Mucosa of stomach (tissue), 1 donor: ENCODE measurements at regions not wholly inside any gene's neighbourhood (a gene's known extent, or its start where the extent isn't known, plus 50 kb on each side); places are given as distances from the start of the nearest gene placed in this dataset.
"Not testable (repeated sequence)": the region's sequence is repeated elsewhere in the genome, so short reads cannot be mapped to it uniquely, and the experiment has no call there.

Experiments used
- H3K27me3 ChIP-seq: one replicate; pipeline ENCODE4 v1.7.0; 2013; ENCODE audit warnings: mild to moderate bottlenecking, low read length; ENCODE audit not compliant: control insufficient read depth, insufficient read depth
- H3K36me3 ChIP-seq: one replicate; pipeline ENCODE4 v1.7.0; 2013; ENCODE audit warnings: low read length; ENCODE audit not compliant: control insufficient read depth, insufficient read depth
- H3K4me1 ChIP-seq: one replicate; pipeline ENCODE4 v1.7.0; 2013; ENCODE audit warnings: mild to moderate bottlenecking, low read length; ENCODE audit not compliant: control insufficient read depth, insufficient read depth
- H3K4me3 ChIP-seq: one replicate; pipeline ENCODE4 v1.7.0; 2013; ENCODE audit warnings: low read length
- H3K9ac ChIP-seq: one replicate; pipeline ENCODE4 v1.7.0; 2013; ENCODE audit warnings: mild to moderate bottlenecking, low read length, moderate library complexity
- H3K9me3 ChIP-seq: one replicate; pipeline ENCODE4 v1.7.0; 2013; ENCODE audit warnings: mild to moderate bottlenecking, low read length, moderate library complexity; ENCODE audit not compliant: control insufficient read depth
- donor health status: Pancreatic carcinoma.

DNA sequence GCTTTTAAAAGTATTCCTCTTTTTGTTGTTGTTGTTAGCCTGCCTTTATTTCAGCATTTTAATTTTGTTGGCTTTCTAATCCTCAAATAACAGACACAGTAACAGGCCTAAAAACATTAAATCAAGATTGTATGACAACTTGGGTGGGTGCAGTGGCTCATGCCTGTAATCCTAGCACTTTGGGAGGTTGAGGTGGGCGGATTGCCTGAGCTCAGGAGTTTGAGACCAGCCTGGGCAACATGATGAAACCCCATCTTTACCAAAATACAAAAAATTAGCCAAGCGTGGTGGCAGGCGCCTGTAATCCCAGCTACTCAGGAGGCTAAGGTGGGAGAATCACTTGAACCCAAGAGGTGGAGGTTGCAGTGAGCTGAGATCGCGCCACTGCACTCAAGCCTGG lies 220.9 kb upstream of the PPP1R3A start:
- H3K36me3 ChIP-seq, H3K9ac ChIP-seq, H3K27me3 ChIP-seq, H3K9me3 ChIP-seq, H3K4me1 ChIP-seq, H3K4me3 ChIP-seq: not testable (repeated sequence)

DNA sequence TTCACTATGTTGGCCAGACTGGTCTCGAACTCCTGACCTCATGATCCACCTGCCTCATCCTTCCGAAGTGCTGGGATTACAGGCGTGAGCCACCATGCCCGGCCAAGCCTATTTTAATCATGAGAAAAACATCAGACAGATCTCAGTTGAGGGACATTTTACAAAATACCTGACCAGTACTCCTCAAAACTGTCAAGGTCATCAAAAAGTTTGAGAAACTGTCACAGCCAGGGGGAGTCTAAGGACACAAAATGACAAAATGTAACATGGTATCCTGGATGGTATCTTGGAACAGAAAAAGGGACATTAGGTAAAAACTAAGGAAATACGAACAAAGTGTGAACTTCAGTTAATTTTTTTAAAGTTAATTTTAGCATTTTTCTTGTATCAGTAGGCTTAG lies 219.8 kb upstream of the PPP1R3A start:
- Histone ChIP-seq H3K27me3 (no peaks in the 10 kb centered on the region), H3K9me3 (no peaks in the 10 kb centered on the region), H3K36me3 (no peaks in the 10 kb centered on the region), H3K9ac (no peak overlapping the region), H3K4me3 (no peak overlapping the region), H3K4me1 (no peaks in the 10 kb centered on the region)

DNA sequence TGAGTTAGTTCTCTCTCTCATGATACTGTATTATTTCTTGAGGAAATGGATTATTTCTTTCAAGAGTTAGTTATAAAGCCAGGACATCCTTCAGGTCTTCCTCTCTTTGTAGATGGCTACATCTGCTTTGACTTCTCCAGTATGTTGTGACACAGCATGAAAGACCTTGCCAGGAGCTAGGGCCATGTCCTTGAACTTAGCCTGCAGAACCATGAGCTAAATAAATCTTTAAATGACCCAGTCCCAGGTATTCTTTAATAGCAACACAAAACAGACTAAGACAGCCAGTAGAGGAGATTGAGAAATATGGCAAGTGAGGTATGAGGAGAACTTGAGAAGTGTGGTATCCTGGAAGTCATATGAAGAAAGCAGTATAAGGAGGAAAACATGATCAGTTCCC lies 214.9 kb upstream of the PPP1R3A start:
- no peaks in the 10 kb centered on the region for H3K36me3 ChIP-seq
- H3K27me3 ChIP-seq: no peaks in the 10 kb centered on the region
- H3K4me3 ChIP-seq: no peak overlapping the region
- no peak overlapping the region for H3K9ac ChIP-seq
- H3K9me3 ChIP-seq: no peaks in the 10 kb centered on the region
- no peaks in the 10 kb centered on the region for H3K4me1 ChIP-seq

DNA sequence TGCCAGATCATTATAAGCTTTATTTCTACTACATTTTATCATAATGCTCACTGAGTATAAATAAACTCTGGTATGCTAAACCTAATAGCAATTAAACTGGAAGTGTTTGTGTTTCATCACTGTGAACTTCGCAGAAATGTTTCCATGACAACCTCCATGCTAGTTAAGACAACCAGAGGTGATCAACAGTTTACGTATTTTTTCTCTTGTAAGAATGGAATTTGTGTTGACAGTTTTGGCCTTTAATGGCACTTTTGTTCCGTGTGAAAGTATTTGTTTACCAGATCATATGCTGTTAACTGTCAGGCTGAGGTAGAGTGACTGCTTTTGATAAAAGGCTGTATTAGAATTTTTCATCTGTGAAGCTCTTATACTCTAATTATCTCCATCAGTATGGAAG lies 212.1 kb upstream of the PPP1R3A start:
- no peaks in the 10 kb centered on the region for H3K27me3 ChIP-seq
- no peaks in the 10 kb centered on the region for H3K9me3 ChIP-seq
- no peaks in the 10 kb centered on the region for H3K36me3 ChIP-seq
- no peak overlapping the region for H3K4me3 ChIP-seq
- no peaks in the 10 kb centered on the region for H3K4me1 ChIP-seq
- H3K9ac ChIP-seq: no peak overlapping the region

DNA sequence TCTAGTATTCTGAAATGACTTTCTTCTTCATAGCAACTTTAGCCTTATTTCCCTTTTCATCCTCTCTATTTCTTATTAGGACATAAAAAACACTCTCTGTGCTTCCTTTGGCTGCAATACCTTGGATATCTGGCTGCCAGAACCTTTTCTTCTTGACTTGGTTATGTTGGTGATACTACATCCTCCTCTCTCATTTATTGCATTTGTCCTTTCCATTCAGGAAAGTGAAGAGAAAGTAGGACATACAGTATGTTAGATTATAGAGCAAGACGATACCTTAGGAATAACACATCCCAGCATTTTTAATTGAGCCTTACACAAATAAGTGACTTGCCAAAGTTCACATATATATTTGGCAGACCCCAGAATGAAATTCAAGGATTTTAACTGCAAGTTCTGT lies 210.1 kb upstream of the PPP1R3A start:
- Histone ChIP-seq H3K36me3 (no peaks in the 10 kb centered on the region), H3K9me3 (no peaks in the 10 kb centered on the region), H3K27me3 (no peaks in the 10 kb centered on the region), H3K4me3 (no peak overlapping the region), H3K4me1 (no peaks in the 10 kb centered on the region), H3K9ac (no peak overlapping the region)

DNA sequence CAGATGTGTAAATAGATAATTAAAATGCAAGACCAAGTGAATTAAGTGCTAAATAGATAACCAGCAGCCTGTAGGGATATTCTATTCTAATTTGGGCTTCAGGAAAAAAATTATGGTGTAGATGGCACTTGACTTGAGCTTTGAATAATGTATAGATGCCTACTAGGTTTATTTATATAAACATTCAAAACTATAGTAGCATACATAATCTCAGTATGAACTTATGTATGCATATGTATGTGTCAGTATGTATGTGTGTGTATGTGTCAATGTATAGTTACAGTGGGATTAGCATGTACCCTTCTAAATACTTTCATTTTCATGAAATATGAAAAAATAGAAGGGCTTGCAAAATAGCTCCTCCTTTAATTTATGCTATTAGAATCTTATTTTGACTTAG lies 207.3 kb upstream of the PPP1R3A start:
- Histone ChIP-seq H3K36me3 (no peaks in the 10 kb centered on the region), H3K4me3 (no peak overlapping the region), H3K9me3 (no peaks in the 10 kb centered on the region), H3K4me1 (no peaks in the 10 kb centered on the region), H3K27me3 (no peaks in the 10 kb centered on the region), H3K9ac (no peak overlapping the region)

DNA sequence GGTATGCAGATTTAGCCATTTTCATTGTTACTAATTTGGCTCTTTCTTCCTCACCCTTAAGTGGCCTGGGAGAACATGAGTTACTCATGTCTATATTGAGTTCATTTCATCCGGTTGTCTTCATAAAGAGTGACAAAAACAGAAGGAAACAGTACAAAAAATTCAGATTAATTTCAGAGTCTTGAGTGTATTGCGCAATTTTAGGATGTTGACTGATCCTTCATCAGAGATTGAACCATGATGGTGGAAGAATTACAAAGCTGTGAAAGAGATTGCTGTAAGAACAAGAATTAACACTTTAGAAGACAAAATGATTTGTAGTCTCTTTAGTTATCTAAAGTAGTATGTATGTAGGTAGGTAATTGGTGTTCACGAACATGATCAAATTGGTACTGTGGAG lies 194.0 kb upstream of the PPP1R3A start:
- no peaks in the 10 kb centered on the region for H3K27me3 ChIP-seq
- no peaks in the 10 kb centered on the region for H3K4me1 ChIP-seq
- H3K9ac ChIP-seq: no peak overlapping the region
- H3K9me3 ChIP-seq: no peaks in the 10 kb centered on the region
- no peak overlapping the region for H3K4me3 ChIP-seq
- H3K36me3 ChIP-seq: no peaks in the 10 kb centered on the region

DNA sequence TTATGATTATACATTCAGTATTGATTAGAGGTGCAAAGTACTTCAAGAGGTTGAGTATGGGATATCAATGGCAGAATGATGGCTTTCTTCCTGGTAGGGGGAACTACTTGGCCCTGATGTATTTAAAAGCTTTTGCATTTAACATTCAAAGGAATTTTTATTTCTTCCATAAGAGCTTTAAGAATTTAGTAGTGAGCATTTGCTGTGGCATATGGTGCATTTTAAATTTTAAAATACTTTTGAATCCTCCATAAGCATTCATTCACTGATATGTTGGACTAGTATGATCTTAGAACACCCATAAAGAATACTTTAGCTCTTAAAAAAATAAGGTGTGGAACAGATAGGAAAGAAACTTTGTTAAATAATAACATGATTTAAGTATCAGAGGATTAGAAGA lies 191.9 kb upstream of the PPP1R3A start:
- Histone ChIP-seq H3K4me3 (no peak overlapping the region), H3K4me1 (no peaks in the 10 kb centered on the region), H3K9ac (no peak overlapping the region), H3K36me3 (no peaks in the 10 kb centered on the region), H3K9me3 (no peaks in the 10 kb centered on the region), H3K27me3 (peaks cover 2% of the 10 kb centered on the region)

DNA sequence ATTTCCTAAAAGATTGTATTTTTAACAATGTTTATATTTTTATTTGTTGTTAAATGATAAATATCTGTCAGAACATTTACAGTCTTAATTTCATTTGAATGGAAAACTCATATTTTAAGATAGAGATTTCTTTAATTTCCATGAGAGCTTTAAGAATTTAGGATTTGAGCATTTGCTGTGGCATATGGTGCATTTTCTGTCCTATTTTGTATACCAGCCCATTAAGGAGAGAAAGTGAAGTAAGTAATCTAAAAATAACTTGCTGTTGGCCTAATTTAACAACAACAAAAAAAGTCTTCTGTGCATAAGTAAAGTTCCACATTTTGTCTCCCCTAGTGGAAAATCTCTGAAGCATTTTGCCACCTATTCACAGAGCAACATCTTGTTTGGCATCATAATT lies 190.9 kb upstream of the PPP1R3A start:
- H3K27me3 ChIP-seq: peaks cover 4% of the 10 kb centered on the region
- H3K4me1 ChIP-seq: no peaks in the 10 kb centered on the region
- H3K36me3 ChIP-seq: no peaks in the 10 kb centered on the region
- H3K9me3 ChIP-seq: no peaks in the 10 kb centered on the region
- no peak overlapping the region for H3K4me3 ChIP-seq
- no peak overlapping the region for H3K9ac ChIP-seq

DNA sequence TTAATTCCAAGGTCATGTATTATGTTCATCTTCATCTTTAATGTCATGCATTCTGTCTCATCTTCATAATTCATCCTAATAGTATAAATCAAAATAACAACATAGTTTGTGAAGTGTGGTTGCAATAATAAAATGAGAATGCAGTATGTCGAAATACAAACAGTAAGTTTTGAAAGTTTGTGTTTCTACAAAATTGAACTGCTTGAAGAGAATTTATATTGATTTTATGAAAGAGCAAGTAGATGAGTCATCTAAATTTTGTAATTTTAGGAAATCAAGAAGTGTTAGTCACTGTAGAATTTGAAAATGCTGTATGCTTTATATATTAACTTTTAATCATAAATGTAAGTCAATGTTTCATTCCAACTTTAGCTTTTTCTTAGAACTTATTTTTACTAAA lies 190.5 kb upstream of the PPP1R3A start:
- H3K4me3 ChIP-seq: no peak overlapping the region
- H3K9ac ChIP-seq: no peak overlapping the region
- no peaks in the 10 kb centered on the region for H3K9me3 ChIP-seq
- no peaks in the 10 kb centered on the region for H3K36me3 ChIP-seq
- H3K27me3 ChIP-seq: peaks cover 4% of the 10 kb centered on the region
- H3K4me1 ChIP-seq: no peaks in the 10 kb centered on the region

DNA sequence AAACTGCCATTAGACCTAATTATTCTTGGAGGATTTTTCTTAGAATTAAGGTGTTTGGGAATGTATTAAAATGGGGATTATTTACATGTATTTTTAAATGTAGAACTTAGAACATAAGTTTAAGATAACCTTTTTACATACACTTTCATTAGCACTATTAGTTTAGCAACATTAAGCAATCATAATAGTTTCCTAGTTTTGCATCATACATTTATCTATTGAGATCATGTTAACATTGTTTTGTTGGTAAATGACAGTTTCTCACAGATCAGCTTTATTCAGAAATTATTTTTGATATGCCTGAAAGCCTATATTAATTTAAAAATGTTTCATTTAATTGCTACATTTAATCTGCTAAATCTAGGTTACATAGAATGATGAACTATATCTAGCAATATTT lies 189.7 kb upstream of the PPP1R3A start:
- H3K9ac ChIP-seq: no peak overlapping the region
- H3K9me3 ChIP-seq: no peaks in the 10 kb centered on the region
- no peaks in the 10 kb centered on the region for H3K36me3 ChIP-seq
- peaks cover 4% of the 10 kb centered on the region for H3K27me3 ChIP-seq
- H3K4me1 ChIP-seq: no peaks in the 10 kb centered on the region
- no peak overlapping the region for H3K4me3 ChIP-seq

DNA sequence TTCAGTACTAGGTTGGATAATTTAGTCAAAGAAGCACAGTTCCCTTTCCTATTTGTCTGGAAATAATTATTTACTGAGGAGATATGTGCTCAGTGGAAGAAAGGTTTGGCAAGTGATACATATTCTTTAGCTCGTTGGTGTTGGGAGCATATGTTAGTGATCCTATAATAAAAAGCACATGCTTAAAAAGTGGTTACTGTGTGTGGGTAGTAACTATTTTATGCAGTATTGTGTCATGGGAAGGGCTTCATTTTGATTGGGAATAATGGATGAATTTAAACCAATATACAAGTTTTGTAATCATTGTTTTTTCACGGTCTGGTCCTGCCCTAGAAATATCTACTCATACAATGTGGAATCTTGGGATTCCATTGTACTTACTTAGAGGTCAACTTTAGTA lies 188.7 kb upstream of the PPP1R3A start:
- Histone ChIP-seq H3K36me3 (no peaks in the 10 kb centered on the region), H3K4me3 (no peak overlapping the region), H3K4me1 (no peaks in the 10 kb centered on the region), H3K9ac (no peak overlapping the region), H3K9me3 (no peaks in the 10 kb centered on the region), H3K27me3 (peaks cover 4% of the 10 kb centered on the region)

DNA sequence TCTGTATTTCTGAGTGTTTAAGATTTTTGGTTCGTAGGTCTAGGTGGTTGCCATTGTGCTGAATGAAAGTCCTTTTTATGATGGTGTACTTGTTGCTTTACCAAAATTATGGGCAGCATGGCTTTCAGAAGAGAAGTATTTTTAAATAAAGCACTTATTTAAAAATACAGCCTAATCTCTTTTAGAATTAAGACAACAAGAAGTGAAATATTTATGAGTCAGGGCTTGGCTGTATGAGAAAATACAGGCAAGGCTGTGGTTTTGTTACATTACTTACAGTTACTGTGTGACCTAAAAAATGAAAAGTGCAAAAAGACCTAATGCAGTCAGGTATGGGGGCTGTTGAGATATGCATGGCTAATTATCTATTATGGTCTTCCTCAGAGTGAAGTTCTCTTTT lies 185.2 kb upstream of the PPP1R3A start:
- Histone ChIP-seq H3K9ac (no peak overlapping the region), H3K36me3 (no peaks in the 10 kb centered on the region), H3K9me3 (no peaks in the 10 kb centered on the region), H3K27me3 (peaks cover 4% of the 10 kb centered on the region), H3K4me3 (no peak overlapping the region), H3K4me1 (no peaks in the 10 kb centered on the region)
